ENCODE measurements at regions not wholly inside any gene's neighbourhood (a gene's known extent, or its start where the extent isn't known, plus 50 kb on each side); places are given as distances from the start of the nearest gene placed in this dataset.

- DNase-seq (ENCODE audit: low spot score), result no peak
- Histone ChIP-seq H3K9ac (ENCODE audit: low read depth in 1 of 2, low read length in 2 of 2) (no peak overlapping the region), H3K4me1 (ENCODE audit: control insufficient read depth in 4 of 4, insufficient read depth in 4 of 4, low read length in 3 of 4) (no peaks in the 10 kb centered on the region), H3K4me3 (ENCODE audit: low read depth in 1 of 3, low read length in 3 of 3) (no peak overlapping the region), H3K27me3 (ENCODE audit: control insufficient read depth in 4 of 4, insufficient read depth in 4 of 4, low read length in 3 of 4) (no peaks in the 10 kb centered on the region), H3K36me3 (ENCODE audit: control insufficient read depth in 4 of 4, insufficient read depth in 3 of 4, low read depth in 1 of 4, low read length in 3 of 4) (no peaks in the 10 kb centered on the region), H3K27ac (ENCODE audit: low read depth in 1 of 2, low read length in 2 of 2) (no peak overlapping the region), H3K9me3 (ENCODE audit: control insufficient read depth in 4 of 4, low read length in 3 of 4) (no peaks in the 10 kb centered on the region)
- TF ChIP-seq, protein P1, sequence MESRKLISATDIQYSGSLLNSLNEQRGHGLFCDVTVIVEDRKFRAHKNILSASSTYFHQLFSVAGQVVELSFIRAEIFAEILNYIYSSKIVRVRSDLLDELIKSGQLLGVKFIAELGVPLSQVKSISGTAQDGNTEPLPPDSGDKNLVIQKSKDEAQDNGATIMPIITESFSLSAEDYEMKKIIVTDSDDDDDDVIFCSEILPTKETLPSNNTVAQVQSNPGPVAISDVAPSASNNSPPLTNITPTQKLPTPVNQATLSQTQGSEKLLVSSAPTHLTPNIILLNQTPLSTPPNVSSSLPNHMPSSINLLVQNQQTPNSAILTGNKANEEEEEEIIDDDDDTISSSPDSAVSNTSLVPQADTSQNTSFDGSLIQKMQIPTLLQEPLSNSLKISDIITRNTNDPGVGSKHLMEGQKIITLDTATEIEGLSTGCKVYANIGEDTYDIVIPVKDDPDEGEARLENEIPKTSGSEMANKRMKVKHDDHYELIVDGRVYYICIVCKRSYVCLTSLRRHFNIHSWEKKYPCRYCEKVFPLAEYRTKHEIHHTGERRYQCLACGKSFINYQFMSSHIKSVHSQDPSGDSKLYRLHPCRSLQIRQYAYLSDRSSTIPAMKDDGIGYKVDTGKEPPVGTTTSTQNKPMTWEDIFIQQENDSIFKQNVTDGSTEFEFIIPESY (IDR thresholded peaks at IDR 0.05), result no peak
- TF ChIP-seq, protein P2, sequence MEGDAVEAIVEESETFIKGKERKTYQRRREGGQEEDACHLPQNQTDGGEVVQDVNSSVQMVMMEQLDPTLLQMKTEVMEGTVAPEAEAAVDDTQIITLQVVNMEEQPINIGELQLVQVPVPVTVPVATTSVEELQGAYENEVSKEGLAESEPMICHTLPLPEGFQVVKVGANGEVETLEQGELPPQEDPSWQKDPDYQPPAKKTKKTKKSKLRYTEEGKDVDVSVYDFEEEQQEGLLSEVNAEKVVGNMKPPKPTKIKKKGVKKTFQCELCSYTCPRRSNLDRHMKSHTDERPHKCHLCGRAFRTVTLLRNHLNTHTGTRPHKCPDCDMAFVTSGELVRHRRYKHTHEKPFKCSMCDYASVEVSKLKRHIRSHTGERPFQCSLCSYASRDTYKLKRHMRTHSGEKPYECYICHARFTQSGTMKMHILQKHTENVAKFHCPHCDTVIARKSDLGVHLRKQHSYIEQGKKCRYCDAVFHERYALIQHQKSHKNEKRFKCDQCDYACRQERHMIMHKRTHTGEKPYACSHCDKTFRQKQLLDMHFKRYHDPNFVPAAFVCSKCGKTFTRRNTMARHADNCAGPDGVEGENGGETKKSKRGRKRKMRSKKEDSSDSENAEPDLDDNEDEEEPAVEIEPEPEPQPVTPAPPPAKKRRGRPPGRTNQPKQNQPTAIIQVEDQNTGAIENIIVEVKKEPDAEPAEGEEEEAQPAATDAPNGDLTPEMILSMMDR (IDR thresholded peaks at IDR 0.05; ENCODE audit: low read depth, low read length, missing input control), result no peak
- 77% methylated on average over 3 of the region's 3 CpGs for WGBS
Observed at GRCh38 chr10:9670911-9671310, 1346.8 kb upstream of the CELF2 start.

DNA sequence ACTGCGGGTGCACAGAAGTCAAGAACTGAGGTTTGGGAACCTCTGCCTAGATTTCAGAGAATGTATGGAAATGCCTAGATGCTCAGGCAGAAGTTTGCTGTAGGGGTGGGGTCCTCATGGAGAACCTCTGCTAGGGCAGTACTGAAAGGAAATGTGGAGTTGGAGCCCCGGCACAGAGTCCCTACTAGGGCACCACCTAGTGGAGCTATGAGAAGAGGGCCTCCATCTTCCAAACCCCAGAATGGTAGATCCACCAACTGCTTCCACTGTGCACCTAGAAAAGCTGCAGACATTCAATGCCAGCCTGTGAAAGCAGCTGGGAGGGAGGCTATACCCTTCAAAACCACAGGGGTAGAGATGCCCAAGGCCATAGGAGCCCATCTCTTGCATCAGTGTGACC is 1336.0 kb upstream of the CELF2 start:
- WGBS, result 86% methylated on average over 2 of the region's 2 CpGs
- Histone ChIP-seq H3K4me1 (ENCODE audit: control insufficient read depth in 4 of 4, insufficient read depth in 4 of 4, low read length in 3 of 4) (no peaks in the 10 kb centered on the region), H3K36me3 (ENCODE audit: control insufficient read depth in 4 of 4, insufficient read depth in 3 of 4, low read depth in 1 of 4, low read length in 3 of 4) (no peaks in the 10 kb centered on the region), H3K27ac (ENCODE audit: low read depth in 1 of 2, low read length in 2 of 2) (no peak overlapping the region), H3K4me3 (ENCODE audit: low read depth in 1 of 3, low read length in 3 of 3) (no peak overlapping the region), H3K27me3 (ENCODE audit: control insufficient read depth in 4 of 4, insufficient read depth in 4 of 4, low read length in 3 of 4) (no peaks in the 10 kb centered on the region), H3K9me3 (ENCODE audit: control insufficient read depth in 4 of 4, low read length in 3 of 4) (no peaks in the 10 kb centered on the region), H3K9ac (ENCODE audit: low read depth in 1 of 2, low read length in 2 of 2) (no peak overlapping the region)
- TF ChIP-seq RAD21 (IDR thresholded peaks at IDR 0.05) (no peak), NR2F2 (IDR thresholded peaks at IDR 0.05) (no peak), TAF1 (conservative IDR thresholded peaks at IDR 0.05) (no peak), HNF4G (IDR thresholded peaks at IDR 0.05) (no peak), ATF3 (IDR thresholded peaks at IDR 0.05) (no peak)
- DNase-seq (ENCODE audit: low spot score), result no peak

DNA sequence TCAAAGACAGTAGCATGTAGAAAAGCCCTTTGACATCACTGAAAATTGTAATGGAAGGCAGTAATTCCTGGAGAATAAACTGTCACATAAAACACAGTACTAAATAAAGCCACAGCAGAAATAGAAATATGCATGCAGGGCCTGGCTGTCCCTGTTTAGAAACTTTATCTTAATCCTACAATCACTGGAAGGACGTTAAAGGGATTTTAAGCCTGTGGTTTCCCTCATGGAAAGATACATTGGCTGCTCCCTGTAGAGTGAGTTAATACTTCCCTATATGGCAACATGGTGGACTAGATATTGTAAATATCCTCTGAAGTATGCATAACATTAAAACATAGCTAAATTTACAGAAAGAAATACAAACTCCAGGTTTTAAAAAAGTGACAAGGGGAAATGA is 1334.9 kb upstream of the CELF2 start:
- Histone ChIP-seq H3K4me1 (ENCODE audit: control insufficient read depth in 4 of 4, insufficient read depth in 4 of 4, low read length in 3 of 4) (no peaks in the 10 kb centered on the region), H3K27me3 (ENCODE audit: control insufficient read depth in 4 of 4, insufficient read depth in 4 of 4, low read length in 3 of 4) (no peaks in the 10 kb centered on the region), H3K36me3 (ENCODE audit: control insufficient read depth in 4 of 4, insufficient read depth in 3 of 4, low read depth in 1 of 4, low read length in 3 of 4) (no peaks in the 10 kb centered on the region), H3K27ac (ENCODE audit: low read depth in 1 of 2, low read length in 2 of 2) (no peak overlapping the region), H3K4me3 (ENCODE audit: low read depth in 1 of 3, low read length in 3 of 3) (no peak overlapping the region), H3K9ac (ENCODE audit: low read depth in 1 of 2, low read length in 2 of 2) (no peak overlapping the region), H3K9me3 (ENCODE audit: control insufficient read depth in 4 of 4, low read length in 3 of 4) (no peaks in the 10 kb centered on the region)
- WGBS, result 43% methylated on average over 1 of the region's 1 CpG
- no peak for DNase-seq (ENCODE audit: low spot score)
- TF ChIP-seq HNF4A (conservative IDR thresholded peaks at IDR 0.05) (no peak), FOXA2 (IDR thresholded peaks at IDR 0.05) (no peak), ATF3 (IDR thresholded peaks at IDR 0.05) (no peak), YY1 (IDR thresholded peaks at IDR 0.05) (no peak), RXRA (IDR thresholded peaks at IDR 0.05) (no peak), EGR1 (IDR thresholded peaks at IDR 0.05; ENCODE audit: low read depth in 2 of 2) (no peak), TAF1 (conservative IDR thresholded peaks at IDR 0.05) (no peak), NR2F2 (IDR thresholded peaks at IDR 0.05) (no peak), JUND (IDR thresholded peaks at IDR 0.05) (no peak), RAD21 (IDR thresholded peaks at IDR 0.05) (no peak), GABPA (IDR thresholded peaks at IDR 0.05 in 1 of 2, conservative IDR thresholded peaks at IDR 0.05 in 1 of 2) (no peak)
- TF ChIP-seq, protein P3, sequence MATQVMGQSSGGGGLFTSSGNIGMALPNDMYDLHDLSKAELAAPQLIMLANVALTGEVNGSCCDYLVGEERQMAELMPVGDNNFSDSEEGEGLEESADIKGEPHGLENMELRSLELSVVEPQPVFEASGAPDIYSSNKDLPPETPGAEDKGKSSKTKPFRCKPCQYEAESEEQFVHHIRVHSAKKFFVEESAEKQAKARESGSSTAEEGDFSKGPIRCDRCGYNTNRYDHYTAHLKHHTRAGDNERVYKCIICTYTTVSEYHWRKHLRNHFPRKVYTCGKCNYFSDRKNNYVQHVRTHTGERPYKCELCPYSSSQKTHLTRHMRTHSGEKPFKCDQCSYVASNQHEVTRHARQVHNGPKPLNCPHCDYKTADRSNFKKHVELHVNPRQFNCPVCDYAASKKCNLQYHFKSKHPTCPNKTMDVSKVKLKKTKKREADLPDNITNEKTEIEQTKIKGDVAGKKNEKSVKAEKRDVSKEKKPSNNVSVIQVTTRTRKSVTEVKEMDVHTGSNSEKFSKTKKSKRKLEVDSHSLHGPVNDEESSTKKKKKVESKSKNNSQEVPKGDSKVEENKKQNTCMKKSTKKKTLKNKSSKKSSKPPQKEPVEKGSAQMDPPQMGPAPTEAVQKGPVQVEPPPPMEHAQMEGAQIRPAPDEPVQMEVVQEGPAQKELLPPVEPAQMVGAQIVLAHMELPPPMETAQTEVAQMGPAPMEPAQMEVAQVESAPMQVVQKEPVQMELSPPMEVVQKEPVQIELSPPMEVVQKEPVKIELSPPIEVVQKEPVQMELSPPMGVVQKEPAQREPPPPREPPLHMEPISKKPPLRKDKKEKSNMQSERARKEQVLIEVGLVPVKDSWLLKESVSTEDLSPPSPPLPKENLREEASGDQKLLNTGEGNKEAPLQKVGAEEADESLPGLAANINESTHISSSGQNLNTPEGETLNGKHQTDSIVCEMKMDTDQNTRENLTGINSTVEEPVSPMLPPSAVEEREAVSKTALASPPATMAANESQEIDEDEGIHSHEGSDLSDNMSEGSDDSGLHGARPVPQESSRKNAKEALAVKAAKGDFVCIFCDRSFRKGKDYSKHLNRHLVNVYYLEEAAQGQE (IDR thresholded peaks at IDR 0.05), result no peak
- TF ChIP-seq, protein P1 (IDR thresholded peaks at IDR 0.05), result no peak
- TF ChIP-seq, protein P4, sequence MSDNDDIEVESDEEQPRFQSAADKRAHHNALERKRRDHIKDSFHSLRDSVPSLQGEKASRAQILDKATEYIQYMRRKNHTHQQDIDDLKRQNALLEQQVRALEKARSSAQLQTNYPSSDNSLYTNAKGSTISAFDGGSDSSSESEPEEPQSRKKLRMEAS (IDR thresholded peaks at IDR 0.05), result no peak
